Suprapubic skin (tissue), 4 donors: ENCODE measurements at regions not wholly inside any gene's neighbourhood (a gene's known extent, or its start where the extent isn't known, plus 50 kb on each side); places are given as distances from the start of the nearest gene placed in this dataset.

Source experiments
- DNase-seq, 2 donors: peaks; one replicate each; pipeline ENCODE4 v3.0.0-alpha.2; 2019; ENCODE audit warnings: low spot score in 2 of 2
- H3K27ac ChIP-seq: fragments of 200-600 bp; sonication (generic); one replicate; pipeline ENCODE4 v1.5.1; 2019
- H3K27me3 ChIP-seq: fragments of 200-600 bp; sonication (generic); one replicate; pipeline ENCODE4 v1.5.1; 2019
- H3K36me3 ChIP-seq: fragments of 200-600 bp; sonication (generic); one replicate; pipeline ENCODE4 v1.5.1; 2019
- H3K4me1 ChIP-seq: fragments of 200-600 bp; sonication (generic); one replicate; pipeline ENCODE4 v1.5.1; 2019
- H3K4me3 ChIP-seq: fragments of 200-600 bp; sonication (generic); one replicate; pipeline ENCODE4 v1.5.1; 2019; ENCODE audit warnings: mild to moderate bottlenecking
- H3K9me3 ChIP-seq: fragments of 200-600 bp; sonication (generic); one replicate; pipeline ENCODE4 v1.5.1; 2019
- EP300 ChIP-seq: sonication (generic); formaldehyde crosslinking; IDR thresholded peaks from one replicate; pipeline ENCODE4 v1.6.1; 2017; ENCODE audit warnings: antibody characterized with exemption
- POLR2A ChIP-seq, 2 donors: fragments of 450-650 bp; IDR thresholded peaks; one replicate each; pipeline ENCODE4 v1.6.1; 2017; ENCODE audit warnings: antibody characterized with exemption in 2 of 2, mild to moderate bottlenecking in 2 of 2, moderate library complexity in 2 of 2
- POLR2AphosphoS5 ChIP-seq, 3 donors: sonication (generic); formaldehyde crosslinking; IDR thresholded peaks; one replicate each; pipeline ENCODE4 v1.6.1; 2017; ENCODE audit warnings: antibody characterized with exemption in 3 of 3
- WGBS: methylation state at CpG from one replicate; pipeline ENCODE4 v1.1.5; 2018; 5-methylcytosine and 5-hydroxymethylcytosine counted together
- TF ChIP-seq, protein P1 (sequence below), 2 donors: fragments of 200-600 bp in 1 of 2; fragments of 450-650 bp in 1 of 2; sonication (generic) in 1 of 2; IDR thresholded peaks; one replicate each; pipeline ENCODE4 v1.5.1; 2016 to 2019; ENCODE audit warnings: antibody characterized with exemption in 2 of 2, mild to moderate bottlenecking in 1 of 2, moderate library complexity in 1 of 2

DNA sequence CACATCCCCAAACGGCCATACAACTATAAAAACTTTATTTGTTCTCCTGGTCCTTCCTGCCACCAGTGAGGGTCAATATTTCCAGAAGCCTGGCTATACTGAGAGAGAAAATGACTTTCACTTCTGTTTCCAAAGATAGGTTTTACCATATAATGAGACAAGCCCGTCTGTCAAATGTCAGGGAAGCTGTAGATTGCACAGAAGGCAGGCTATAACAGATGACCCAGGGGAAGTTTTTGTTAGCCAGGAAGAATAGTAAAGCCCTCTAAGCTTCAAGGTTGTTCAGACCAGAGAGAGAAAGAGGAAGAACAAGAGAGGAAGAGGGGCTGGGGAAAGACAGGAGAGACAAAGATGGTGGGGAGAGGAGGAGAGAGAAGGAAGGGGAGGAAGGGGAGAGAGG lies 217.5 kb downstream of the GBA3 start:
- H3K27me3 ChIP-seq = no peaks in the 10 kb centered on the region

DNA sequence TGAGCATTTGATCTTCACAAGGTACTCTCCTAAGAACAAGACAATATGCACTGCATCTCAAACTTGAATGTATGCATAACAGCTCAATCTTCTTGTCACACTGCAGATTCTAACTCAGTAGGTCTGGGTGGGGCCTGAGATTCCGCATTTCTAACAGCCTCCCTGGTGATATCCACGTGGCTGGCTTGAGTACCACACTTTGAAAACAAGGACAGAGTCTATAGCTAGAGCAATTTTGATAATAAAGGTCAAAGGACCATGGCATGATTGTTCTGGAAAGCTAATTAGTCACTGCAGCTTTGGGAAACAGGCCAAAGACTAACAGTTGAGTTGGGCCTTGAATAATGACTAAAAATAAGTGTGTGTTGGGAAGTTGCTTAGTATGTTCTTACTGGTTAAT lies 213.3 kb downstream of the GBA3 start:
- DNase-seq = no peak
- 63% methylated on average over 2 of the region's 2 CpGs for WGBS
- H3K4me1 ChIP-seq = no peaks in the 10 kb centered on the region
- H3K36me3 ChIP-seq = no peaks in the 10 kb centered on the region
- H3K27ac ChIP-seq = no peak overlapping the region
- TF ChIP-seq, protein P1, sequence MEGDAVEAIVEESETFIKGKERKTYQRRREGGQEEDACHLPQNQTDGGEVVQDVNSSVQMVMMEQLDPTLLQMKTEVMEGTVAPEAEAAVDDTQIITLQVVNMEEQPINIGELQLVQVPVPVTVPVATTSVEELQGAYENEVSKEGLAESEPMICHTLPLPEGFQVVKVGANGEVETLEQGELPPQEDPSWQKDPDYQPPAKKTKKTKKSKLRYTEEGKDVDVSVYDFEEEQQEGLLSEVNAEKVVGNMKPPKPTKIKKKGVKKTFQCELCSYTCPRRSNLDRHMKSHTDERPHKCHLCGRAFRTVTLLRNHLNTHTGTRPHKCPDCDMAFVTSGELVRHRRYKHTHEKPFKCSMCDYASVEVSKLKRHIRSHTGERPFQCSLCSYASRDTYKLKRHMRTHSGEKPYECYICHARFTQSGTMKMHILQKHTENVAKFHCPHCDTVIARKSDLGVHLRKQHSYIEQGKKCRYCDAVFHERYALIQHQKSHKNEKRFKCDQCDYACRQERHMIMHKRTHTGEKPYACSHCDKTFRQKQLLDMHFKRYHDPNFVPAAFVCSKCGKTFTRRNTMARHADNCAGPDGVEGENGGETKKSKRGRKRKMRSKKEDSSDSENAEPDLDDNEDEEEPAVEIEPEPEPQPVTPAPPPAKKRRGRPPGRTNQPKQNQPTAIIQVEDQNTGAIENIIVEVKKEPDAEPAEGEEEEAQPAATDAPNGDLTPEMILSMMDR (IDR thresholded peaks at IDR 0.05) = no peak
- TF ChIP-seq POLR2A (IDR thresholded peaks at IDR 0.05) (no peak), EP300 (no peak), POLR2AphosphoS5 (IDR thresholded peaks at IDR 0.05) (no peak)
- H3K4me3 ChIP-seq = no peak overlapping the region
- no peaks in the 10 kb centered on the region for H3K9me3 ChIP-seq
- no peaks in the 10 kb centered on the region for H3K27me3 ChIP-seq

More for the DNA sequence above, 217.5 kb downstream of the GBA3 start:
- 44% methylated on average over 2 of the region's 2 CpGs for WGBS
- H3K27ac ChIP-seq = no peak overlapping the region
- no peak overlapping the region for H3K4me3 ChIP-seq
- no peaks in the 10 kb centered on the region for H3K9me3 ChIP-seq
- TF ChIP-seq EP300 = no peak
- no peak for TF ChIP-seq POLR2A (IDR thresholded peaks at IDR 0.05)
- TF ChIP-seq POLR2AphosphoS5 (IDR thresholded peaks at IDR 0.05) = no peak
- TF ChIP-seq, protein P1 (IDR thresholded peaks at IDR 0.05) = no peak
- no peak for DNase-seq
- H3K4me1 ChIP-seq = no peaks in the 10 kb centered on the region
- no peaks in the 10 kb centered on the region for H3K36me3 ChIP-seq

DNA sequence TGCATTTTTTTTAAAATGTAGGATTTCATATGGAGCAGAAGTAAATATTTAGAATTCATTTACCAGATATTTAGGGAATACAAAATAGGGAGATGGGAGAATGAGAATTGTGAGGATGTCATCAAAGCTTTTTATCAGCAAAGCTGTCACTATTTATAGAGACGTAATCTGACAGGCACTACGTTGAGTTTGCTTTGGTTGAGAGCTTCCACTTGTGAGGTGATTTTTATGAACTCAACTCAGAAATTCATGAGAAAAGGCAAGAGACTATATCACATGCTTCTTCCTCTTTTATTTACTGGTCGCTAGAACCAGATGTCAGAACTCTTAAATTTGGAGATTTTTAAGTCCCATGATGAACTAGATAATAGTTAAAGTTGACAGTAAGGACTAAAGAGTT lies 211.2 kb downstream of the GBA3 start:
- H3K27ac ChIP-seq = no peak overlapping the region
- TF ChIP-seq, protein P1 (IDR thresholded peaks at IDR 0.05) = no peak
- TF ChIP-seq POLR2AphosphoS5 (IDR thresholded peaks at IDR 0.05) (no peak), POLR2A (IDR thresholded peaks at IDR 0.05) (no peak), EP300 (no peak)
- DNase-seq = no peak
- H3K27me3 ChIP-seq = no peaks in the 10 kb centered on the region
- 55% methylated on average over 3 of the region's 3 CpGs for WGBS
- no peak overlapping the region for H3K4me3 ChIP-seq
- H3K4me1 ChIP-seq = no peaks in the 10 kb centered on the region
- no peaks in the 10 kb centered on the region for H3K9me3 ChIP-seq
- H3K36me3 ChIP-seq = no peaks in the 10 kb centered on the region

DNA sequence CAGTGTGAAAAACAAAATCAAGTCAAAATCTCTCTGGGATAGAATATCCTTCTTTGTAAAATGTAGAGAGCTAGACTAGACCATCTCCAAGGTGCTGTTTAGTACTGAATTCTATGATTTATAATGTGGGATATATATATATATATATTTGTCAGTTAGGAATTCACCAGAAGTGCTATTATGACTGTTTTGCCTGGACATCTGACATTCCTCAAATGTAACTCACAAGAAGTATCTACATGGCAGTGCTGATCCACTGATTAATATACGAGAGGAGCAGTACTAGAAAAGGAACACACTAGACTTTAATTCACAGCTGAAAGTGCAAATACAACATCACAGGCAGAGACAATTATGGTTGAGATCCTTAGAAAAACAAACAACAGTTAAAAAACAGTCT lies 208.9 kb downstream of the GBA3 start:
- TF ChIP-seq POLR2AphosphoS5 (IDR thresholded peaks at IDR 0.05) (no peak), POLR2A (IDR thresholded peaks at IDR 0.05) (no peak), EP300 (no peak)
- TF ChIP-seq, protein P1 (IDR thresholded peaks at IDR 0.05) = no peak
- Histone ChIP-seq H3K4me3 (no peak overlapping the region), H3K9me3 (no peaks in the 10 kb centered on the region), H3K27ac (no peak overlapping the region), H3K36me3 (no peaks in the 10 kb centered on the region), H3K27me3 (no peaks in the 10 kb centered on the region), H3K4me1 (no peaks in the 10 kb centered on the region)
- no peak for DNase-seq
- WGBS = 67% methylated on average over 1 of the region's 1 CpG

DNA sequence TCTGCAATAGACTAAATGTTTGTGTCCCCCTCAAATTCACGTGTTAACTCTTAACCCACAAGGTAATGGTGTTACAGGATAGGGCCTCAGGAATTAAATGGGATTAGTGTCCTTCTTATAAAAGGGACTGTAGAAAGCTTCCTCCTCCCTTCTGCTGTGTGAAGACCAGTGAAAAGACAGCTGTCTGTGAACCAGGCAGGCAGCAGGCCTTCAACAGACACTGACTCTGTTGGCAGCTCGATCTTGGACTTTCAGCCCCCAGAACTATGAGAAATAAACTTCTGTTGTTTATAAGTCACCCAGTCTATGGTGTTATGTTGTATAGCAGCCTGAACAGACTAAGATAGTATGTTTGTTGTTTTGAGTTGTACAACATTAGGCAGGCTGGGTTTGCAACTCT lies 208.1 kb downstream of the GBA3 start:
- H3K36me3 ChIP-seq = no peaks in the 10 kb centered on the region
- H3K27me3 ChIP-seq = no peaks in the 10 kb centered on the region
- 70% methylated on average over 2 of the region's 2 CpGs for WGBS
- TF ChIP-seq, protein P1 (IDR thresholded peaks at IDR 0.05) = no peak
- TF ChIP-seq POLR2A (IDR thresholded peaks at IDR 0.05) (no peak), EP300 (no peak), POLR2AphosphoS5 (IDR thresholded peaks at IDR 0.05) (no peak)
- no peak for DNase-seq
- H3K4me1 ChIP-seq = no peaks in the 10 kb centered on the region
- H3K27ac ChIP-seq = no peak overlapping the region
- no peaks in the 10 kb centered on the region for H3K9me3 ChIP-seq
- no peak overlapping the region for H3K4me3 ChIP-seq
